GM12864 (cell line): ENCODE measurements at regions not wholly inside any gene's neighbourhood (a gene's known extent, or its start where the extent isn't known, plus 50 kb on each side); places are given as distances from the start of the nearest gene placed in this dataset.
"Not testable (repeated sequence)": the region's sequence is repeated elsewhere in the genome, so short reads cannot be mapped to it uniquely, and the experiment has no call there.

Experiments
- DNase-seq: peaks from one replicate; pipeline ENCODE4 v3.0.0-alpha.2; 2011; ENCODE audit warnings: low read depth
- H3K4me3 ChIP-seq: 2 replicates; pipeline ENCODE4 v1.5.1; 2011; ENCODE audit warnings: mild to moderate bottlenecking, low read depth, low read length, control low read depth
- TF ChIP-seq, protein P1 (sequence below): IDR thresholded peaks from 2 replicates; pipeline ENCODE4 v1.5.1; 2011; ENCODE audit warnings: low read depth, mild to moderate bottlenecking, moderate library complexity, low read length, control low read depth, inconsistent platforms; ENCODE audit errors: missing control alignments

DNA sequence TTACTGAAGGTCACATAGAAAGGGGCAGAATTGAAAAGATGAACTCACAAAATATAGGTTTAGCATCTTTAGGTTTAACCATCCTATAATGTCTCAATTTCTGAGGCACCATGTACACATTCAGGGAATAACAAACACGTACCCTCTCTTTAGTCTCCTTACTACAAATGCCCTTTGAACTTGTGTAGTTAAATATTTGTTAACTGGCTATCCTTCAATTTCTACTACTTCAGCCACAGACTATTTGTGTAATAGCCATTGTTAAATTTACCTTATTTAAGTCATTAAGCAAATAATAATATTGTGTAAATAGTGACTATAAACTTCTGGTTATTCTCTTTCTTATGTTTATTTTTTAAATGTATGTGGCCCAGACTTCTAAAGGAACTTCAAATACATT lies 600.5 kb downstream of the KCNT2 start:
- DNase-seq, result no peak
- TF ChIP-seq, protein P1, sequence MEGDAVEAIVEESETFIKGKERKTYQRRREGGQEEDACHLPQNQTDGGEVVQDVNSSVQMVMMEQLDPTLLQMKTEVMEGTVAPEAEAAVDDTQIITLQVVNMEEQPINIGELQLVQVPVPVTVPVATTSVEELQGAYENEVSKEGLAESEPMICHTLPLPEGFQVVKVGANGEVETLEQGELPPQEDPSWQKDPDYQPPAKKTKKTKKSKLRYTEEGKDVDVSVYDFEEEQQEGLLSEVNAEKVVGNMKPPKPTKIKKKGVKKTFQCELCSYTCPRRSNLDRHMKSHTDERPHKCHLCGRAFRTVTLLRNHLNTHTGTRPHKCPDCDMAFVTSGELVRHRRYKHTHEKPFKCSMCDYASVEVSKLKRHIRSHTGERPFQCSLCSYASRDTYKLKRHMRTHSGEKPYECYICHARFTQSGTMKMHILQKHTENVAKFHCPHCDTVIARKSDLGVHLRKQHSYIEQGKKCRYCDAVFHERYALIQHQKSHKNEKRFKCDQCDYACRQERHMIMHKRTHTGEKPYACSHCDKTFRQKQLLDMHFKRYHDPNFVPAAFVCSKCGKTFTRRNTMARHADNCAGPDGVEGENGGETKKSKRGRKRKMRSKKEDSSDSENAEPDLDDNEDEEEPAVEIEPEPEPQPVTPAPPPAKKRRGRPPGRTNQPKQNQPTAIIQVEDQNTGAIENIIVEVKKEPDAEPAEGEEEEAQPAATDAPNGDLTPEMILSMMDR, result no peak
- no peak overlapping the region for H3K4me3 ChIP-seq

DNA sequence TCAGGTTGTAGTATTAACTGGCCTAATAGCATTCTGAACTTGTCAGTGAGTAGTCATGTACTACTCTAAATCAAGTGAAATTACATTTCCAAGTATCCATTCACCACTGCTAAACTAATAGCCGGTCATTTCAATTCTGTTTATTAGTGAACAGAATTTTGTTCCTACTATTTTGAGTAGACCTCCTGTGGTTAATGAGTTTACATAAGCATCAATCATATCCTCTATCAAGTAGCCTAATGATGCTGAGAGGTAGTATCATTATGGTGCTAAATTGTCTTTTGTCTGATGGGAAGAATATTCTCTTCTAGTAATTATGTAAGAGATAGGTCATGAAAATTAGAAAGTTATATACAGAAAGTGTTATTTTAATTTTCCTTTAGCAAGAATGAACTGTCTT lies 602.8 kb downstream of the KCNT2 start:
- TF ChIP-seq, protein P1, result no peak
- H3K4me3 ChIP-seq, result no peak overlapping the region
- DNase-seq, result no peak

DNA sequence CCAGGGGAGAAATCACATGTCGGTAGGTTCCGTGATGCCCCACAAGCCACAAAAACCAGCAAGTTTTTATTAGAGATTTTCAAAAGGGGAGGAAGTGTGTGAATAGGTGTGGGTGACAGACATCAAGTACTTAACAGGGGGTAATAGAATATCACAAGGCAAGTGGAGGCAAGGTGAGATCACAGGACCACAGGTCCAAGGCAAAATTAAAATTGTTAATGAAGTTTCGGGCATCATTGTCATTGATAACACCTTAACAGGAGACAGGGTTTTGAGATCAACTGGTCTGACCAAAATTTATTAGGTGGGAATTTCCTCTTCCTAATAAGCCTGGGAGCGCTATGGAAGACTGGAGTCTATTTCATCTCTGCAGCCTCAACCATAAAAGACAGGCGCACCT lies 603.9 kb downstream of the KCNT2 start:
- H3K4me3 ChIP-seq, DNase-seq: not testable (repeated sequence)

DNA sequence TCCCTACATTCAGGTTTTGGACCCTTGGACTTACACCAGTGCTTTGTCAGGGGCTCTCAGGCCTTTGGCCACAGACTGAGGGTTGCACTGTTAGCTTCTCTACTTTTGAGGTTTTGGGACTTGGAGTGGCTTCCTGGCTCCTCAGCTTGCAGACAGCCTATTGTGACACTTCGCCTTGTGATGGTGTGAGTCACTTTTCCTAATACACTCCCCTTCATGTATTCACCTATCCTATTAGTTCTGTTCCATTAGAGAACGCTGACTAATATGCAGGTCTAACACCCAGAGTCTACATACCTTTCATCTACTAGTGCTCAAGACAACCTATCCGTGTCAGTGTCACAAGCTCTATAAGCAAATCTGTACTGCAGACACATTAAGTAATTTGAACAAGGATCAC lies 605.3 kb downstream of the KCNT2 start:
- DNase-seq, result no peak
- no peak overlapping the region for H3K4me3 ChIP-seq
- TF ChIP-seq, protein P1, result no peak

DNA sequence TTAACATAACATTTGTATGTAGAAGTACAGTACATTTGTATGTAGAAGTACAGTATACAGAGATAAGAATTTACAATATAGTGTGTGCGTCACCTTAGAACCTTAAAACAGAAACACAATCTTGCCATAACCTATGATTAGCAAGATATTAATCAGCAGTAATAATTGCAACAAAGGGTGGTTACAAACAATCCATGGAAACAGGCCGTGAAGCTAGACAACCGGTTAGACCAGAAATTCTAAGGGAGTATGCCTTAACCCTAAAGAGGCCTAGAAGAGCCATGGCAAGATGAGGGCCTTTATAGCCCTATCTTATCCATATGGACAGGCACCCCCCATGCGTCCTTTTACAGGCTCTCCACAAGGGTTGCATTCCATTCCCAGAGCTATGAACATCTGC lies 605.9 kb downstream of the KCNT2 start:
- DNase-seq, H3K4me3 ChIP-seq: not testable (repeated sequence)

DNA sequence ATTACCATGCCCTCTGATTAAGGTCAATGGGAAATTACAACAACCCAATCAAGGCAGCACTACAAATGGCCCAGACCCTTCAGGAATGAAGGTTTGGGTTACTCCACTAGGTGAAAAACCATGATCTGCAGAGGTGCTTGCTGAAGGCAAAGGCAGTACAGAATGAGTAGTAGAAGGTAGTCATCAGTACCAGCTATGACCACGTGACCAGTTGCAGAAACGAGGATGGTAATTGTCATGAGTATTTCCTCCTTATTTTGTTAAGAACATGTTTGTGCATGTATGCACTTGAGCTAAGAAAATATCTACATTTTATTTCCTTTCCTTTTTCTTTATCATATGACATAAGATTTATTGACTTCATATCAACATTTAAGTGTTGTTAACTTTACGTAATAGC lies 607.1 kb downstream of the KCNT2 start:
- H3K4me3 ChIP-seq, result no peak overlapping the region
- DNase-seq, result no peak
- TF ChIP-seq, protein P1, result no peak

DNA sequence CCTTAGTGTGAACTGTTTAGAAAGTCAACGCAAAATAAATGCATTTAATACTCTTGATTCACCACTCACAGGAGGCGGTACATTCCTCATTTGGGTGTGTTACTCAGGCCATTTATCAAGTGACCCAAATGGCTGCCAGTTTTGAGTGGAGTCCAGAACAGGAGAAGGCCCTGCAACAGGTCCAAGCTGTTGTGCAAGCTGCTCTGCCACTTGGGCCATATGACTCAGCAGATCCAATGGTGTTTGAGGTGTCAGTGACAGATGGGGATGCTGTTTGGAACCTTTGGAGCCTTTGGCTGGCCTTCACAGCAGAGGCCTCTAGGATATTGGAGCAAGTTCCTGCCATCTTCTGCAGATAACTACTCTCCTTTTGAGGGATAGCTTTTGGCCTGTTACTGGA lies 609.2 kb downstream of the KCNT2 start:
- H3K4me3 ChIP-seq, result no peak overlapping the region

DNA sequence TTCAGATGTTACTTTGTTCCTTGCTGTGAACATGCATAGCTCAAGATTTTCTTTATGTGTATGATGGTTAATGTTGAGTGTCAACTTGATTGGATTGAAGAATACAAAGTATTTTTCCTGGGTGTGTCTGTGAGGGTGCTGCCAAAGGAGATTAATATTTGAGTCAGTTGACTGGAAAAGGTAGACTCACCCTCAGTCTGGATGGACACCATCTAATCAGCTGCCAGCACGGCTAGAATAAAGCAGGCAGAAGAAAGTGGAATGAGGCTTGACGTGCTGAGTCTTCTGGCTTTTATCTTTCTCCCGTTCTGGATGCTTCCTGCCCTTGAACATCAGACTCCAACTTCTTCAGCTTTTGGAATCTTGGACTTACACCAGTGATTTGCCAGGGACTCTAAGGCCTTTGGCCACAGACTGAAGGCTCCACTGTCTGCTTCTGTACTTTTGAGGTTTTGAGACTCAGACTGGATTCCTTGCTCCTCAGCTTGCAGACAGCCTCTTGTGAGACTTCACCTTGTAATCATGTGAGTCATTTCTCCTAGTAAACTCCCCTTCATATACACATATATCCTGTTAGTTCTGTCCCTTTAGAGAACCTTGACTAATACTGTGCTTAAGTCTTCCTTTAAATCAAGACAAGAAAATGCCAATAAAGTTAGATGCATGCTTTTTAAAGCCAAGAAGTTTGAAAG lies 626.6 kb downstream of the KCNT2 start:
- TF ChIP-seq, protein P1, result no peak
- no peak overlapping the region for H3K4me3 ChIP-seq

More for the DNA sequence above, 609.2 kb downstream of the KCNT2 start:
- TF ChIP-seq, protein P1, result no peak
- DNase-seq, result no peak

More for the DNA sequence above, 626.6 kb downstream of the KCNT2 start:
- DNase-seq, result no peak
